Natural killer cell treated with Interleukin-12 subunit alpha and Interleukin-12 subunit beta and Interleukin-15 and Interleukin-18, amount 100 ng/mL, for 72 hours (primary cell): ENCODE measurements at regions not wholly inside any gene's neighbourhood (a gene's known extent, or its start where the extent isn't known, plus 50 kb on each side); places are given as distances from the start of the nearest gene placed in this dataset.

ENCODE experiments used
- ATAC-seq, 2 donors: fragments of 150-1000 bp; cut with Tn5 transposase in 1 of 2; sonication (Bioruptor Pico), chemical (Tn5 transposase) in 1 of 2; 2 replicates each; pipeline ENCODE4 v1.10.0; 2021
- DNase-seq: peaks from one replicate; pipeline ENCODE4 v3.0.0; 2022; ENCODE audit warnings: low spot score
- H3K27ac Mint-ChIP-seq, 2 donors: 1 replicate in 1 of 2; 2 replicates in 1 of 2; pipeline ENCODE4 v1.8.0; 2022; ENCODE audit warnings: mixed read lengths in 2 of 2, mild to moderate bottlenecking in 1 of 2, moderate library complexity in 1 of 2
- H3K27me3 Mint-ChIP-seq, 2 donors: 1 replicate in 1 of 2; 2 replicates in 1 of 2; pipeline ENCODE4 v1.8.0; 2022; ENCODE audit warnings: mixed read lengths in 2 of 2
- H3K36me3 Mint-ChIP-seq: one replicate; pipeline ENCODE4 v1.8.0; 2022; ENCODE audit warnings: mixed read lengths
- H3K4me1 Mint-ChIP-seq, 2 donors: 1 replicate in 1 of 2; 2 replicates in 1 of 2; pipeline ENCODE4 v1.8.0; 2022; ENCODE audit warnings: low read depth in 2 of 2, mixed read lengths in 2 of 2, mild to moderate bottlenecking in 1 of 2
- H3K4me3 Mint-ChIP-seq: one replicate; pipeline ENCODE4 v1.8.0; 2022; ENCODE audit warnings: mixed read lengths
- H3K9me3 Mint-ChIP-seq: 2 replicates; pipeline ENCODE4 v1.8.0; 2022; ENCODE audit warnings: mixed read lengths

DNA sequence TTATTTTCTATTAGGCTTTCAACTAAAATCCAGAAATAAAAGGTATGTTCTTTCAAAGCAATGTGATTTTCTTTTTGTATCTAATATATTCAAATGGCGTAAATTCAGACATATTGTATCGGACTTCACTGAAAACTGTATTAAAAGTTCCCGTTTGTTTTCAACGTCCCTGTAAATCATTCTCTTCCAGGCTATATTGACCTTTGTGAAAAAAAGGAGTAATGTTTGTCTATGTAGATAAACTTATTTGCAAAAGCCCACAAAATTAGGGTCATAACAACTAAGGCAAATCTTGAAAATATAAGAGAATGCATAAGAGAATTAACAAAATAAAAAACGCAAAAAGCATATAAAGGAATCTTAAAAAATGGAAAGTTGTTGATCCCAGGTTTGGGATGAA lies 1492.4 kb downstream of the AACS start:
- Mint-ChIP-seq H3K36me3 (no peaks in the 10 kb centered on the region), H3K9me3 (peaks cover 11% of the 10 kb centered on the region), H3K4me1 (no peaks in the 10 kb centered on the region), H3K27me3 (no peaks in the 10 kb centered on the region), H3K4me3 (no peak overlapping the region), H3K27ac (no peak overlapping the region)
- no peak for DNase-seq
- no peak for ATAC-seq

DNA sequence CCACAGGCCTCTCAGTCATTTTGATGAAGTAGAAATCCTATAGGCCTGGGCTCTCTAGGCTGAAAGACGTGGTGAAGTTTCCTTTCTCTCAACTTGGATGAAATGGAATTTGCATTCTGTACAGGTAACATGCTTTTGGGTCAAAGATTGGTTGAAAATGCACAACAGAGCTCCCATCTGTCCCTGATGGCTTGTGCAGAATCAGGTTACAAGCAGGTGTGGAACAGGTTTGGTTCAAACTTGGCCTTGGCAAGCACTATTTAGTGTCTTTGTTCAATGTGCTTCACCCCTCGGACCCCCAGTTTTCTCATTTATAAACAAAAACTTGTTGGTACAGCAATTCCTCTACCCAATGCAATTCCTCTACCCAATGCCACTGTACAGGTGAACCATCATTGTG lies 1493.0 kb downstream of the AACS start:
- no peak overlapping the region for H3K27ac Mint-ChIP-seq
- H3K36me3 Mint-ChIP-seq = no peaks in the 10 kb centered on the region
- H3K27me3 Mint-ChIP-seq = no peaks in the 10 kb centered on the region
- H3K4me1 Mint-ChIP-seq = no peaks in the 10 kb centered on the region
- DNase-seq = no peak
- peaks cover 14% of the 10 kb centered on the region for H3K9me3 Mint-ChIP-seq
- no peak for ATAC-seq
- H3K4me3 Mint-ChIP-seq = no peak overlapping the region

DNA sequence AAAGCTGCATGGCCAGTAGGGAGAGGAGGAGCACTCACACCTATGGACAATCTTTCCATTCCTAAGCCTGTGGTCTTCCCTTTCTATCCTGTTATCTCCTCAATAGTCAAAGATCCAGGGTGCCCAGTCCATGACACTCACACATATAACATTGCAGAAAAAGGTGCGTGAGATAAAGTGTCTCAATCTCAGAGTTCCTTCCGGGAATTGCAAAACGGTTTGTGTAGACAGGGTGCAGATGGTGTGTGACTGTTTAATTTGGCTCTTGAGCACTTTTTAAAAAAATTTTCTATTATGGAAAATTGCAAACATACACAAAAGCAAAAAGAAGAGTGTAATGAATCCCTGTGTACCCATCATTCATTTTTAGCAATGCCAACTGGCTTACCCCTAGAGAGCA lies 1493.6 kb downstream of the AACS start:
- H3K9me3 Mint-ChIP-seq = peaks cover 19% of the 10 kb centered on the region
- DNase-seq = no peak
- no peak for ATAC-seq
- no peak overlapping the region for H3K27ac Mint-ChIP-seq
- no peaks in the 10 kb centered on the region for H3K4me1 Mint-ChIP-seq
- no peaks in the 10 kb centered on the region for H3K36me3 Mint-ChIP-seq
- H3K27me3 Mint-ChIP-seq = no peaks in the 10 kb centered on the region
- no peak overlapping the region for H3K4me3 Mint-ChIP-seq

DNA sequence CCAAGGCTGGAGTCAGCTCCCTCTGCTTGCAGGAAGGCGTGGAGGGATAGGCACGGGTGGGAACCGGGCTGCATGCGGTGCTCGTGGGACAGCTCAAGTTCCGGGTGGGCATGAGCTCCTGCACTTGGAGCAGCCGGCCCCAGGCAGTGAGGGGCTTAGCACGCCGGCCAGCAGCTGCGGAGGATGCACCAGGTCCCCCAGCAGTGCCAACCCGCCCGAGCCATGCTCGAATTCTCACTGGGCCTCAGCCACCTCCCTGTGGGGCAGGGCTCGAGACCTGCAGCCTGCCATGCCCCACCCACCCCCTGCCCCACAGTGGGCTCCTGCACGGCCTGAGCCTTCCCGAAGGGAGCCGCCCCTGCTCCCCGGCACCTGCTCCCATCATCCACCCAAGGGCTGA lies 1501.8 kb downstream of the AACS start:
- no peak overlapping the region for H3K27ac Mint-ChIP-seq
- ATAC-seq = no peak
- no peaks in the 10 kb centered on the region for H3K36me3 Mint-ChIP-seq
- H3K27me3 Mint-ChIP-seq = no peaks in the 10 kb centered on the region
- no peak overlapping the region for H3K4me3 Mint-ChIP-seq
- H3K9me3 Mint-ChIP-seq = peaks cover 21% of the 10 kb centered on the region
- H3K4me1 Mint-ChIP-seq = no peaks in the 10 kb centered on the region
- DNase-seq = no peak

DNA sequence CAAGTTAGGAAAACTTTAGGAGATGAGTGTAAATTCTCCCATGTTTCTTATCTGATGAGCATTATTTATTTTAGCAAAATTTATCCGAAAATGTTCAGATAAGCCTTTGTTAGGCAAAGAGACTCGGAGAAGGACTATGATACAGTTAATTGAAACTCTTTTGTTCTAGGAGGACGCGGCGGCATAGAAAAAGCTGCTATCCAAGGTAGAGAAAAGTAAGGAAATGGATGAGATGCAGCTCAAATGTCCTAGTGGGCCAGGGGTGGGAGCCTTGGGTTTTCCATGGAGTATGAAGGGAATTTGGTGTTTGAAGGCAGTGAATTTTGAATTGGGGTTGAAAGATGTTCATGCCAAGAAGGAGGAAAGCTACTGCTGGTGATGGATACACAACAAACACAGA lies 1504.5 kb downstream of the AACS start:
- DNase-seq = no peak
- Mint-ChIP-seq H3K4me1 (no peaks in the 10 kb centered on the region), H3K4me3 (no peak overlapping the region), H3K36me3 (no peaks in the 10 kb centered on the region), H3K9me3 (peaks cover 11% of the 10 kb centered on the region), H3K27me3 (no peaks in the 10 kb centered on the region), H3K27ac (no peak overlapping the region)
- no peak for ATAC-seq

DNA sequence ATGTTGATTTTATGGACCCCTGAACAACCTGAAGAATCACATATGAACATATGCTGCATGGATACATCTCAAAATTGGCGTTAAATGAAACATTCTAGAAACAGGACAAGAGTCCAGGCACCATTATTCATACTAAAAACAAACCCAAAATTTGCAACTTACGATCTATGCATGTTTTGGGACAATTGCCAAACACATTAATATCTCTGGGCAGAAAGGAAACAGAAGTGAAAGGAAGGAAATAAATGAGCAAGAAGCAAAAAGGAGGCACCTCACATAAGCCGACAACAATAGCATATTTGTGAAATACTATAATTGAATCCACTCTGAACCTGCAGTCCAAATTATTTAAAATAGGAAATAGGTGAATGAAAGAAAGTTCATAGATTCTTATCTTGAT lies 1505.3 kb downstream of the AACS start:
- H3K4me3 Mint-ChIP-seq = no peak overlapping the region
- H3K27me3 Mint-ChIP-seq = no peaks in the 10 kb centered on the region
- peaks cover 8% of the 10 kb centered on the region for H3K9me3 Mint-ChIP-seq
- ATAC-seq (no peak), DNase-seq (no peak)
- no peaks in the 10 kb centered on the region for H3K36me3 Mint-ChIP-seq
- H3K4me1 Mint-ChIP-seq = no peaks in the 10 kb centered on the region
- no peak overlapping the region for H3K27ac Mint-ChIP-seq

DNA sequence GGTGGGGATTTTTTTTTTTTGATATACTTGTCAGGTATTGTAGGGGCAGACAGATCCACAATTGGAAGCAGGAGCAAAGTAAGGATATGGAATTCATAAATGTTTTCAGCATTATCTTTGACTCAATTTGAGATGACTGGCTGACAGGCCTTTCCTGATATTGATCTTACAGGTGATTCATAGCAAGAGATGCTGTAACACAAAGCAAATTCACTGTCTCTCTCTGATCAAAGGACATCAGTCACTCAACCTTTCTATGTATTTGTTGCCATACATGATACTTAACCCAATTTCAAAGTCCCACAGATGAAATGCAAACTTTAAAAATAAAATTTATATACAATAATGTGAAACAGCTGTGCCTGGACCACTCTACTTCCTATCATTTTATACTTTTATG lies 1506.9 kb downstream of the AACS start:
- Mint-ChIP-seq H3K4me1 (no peaks in the 10 kb centered on the region), H3K27ac (no peak overlapping the region), H3K36me3 (no peaks in the 10 kb centered on the region), H3K27me3 (peaks cover 0 to 9% of the 10 kb centered on the region in 2 donors), H3K4me3 (no peak overlapping the region), H3K9me3 (peaks cover 14% of the 10 kb centered on the region)
- DNase-seq (no peak), ATAC-seq (no peak)

- DNase-seq (no peak), ATAC-seq (no peak)
- H3K27me3 Mint-ChIP-seq = peaks cover 0 to 13% of the 10 kb centered on the region in 2 donors
- H3K4me3 Mint-ChIP-seq = no peak overlapping the region
- H3K36me3 Mint-ChIP-seq = no peaks in the 10 kb centered on the region
- peaks cover 17% of the 10 kb centered on the region for H3K9me3 Mint-ChIP-seq
- H3K27ac Mint-ChIP-seq = no peak overlapping the region
- no peaks in the 10 kb centered on the region for H3K4me1 Mint-ChIP-seq
These were observed 1516.4 kb downstream of the AACS start for GRCh38 chr12:126581655-126582054.

GRCh38 chr12:126582231-126582630 lies 1517.0 kb downstream of the AACS start:
- DNase-seq = no peak
- Mint-ChIP-seq H3K27me3 (peaks cover 0 to 7% of the 10 kb centered on the region in 2 donors), H3K9me3 (peaks cover 16% of the 10 kb centered on the region), H3K27ac (no peak overlapping the region), H3K4me1 (no peaks in the 10 kb centered on the region), H3K4me3 (no peak overlapping the region), H3K36me3 (no peaks in the 10 kb centered on the region)
- no peak for ATAC-seq

DNA sequence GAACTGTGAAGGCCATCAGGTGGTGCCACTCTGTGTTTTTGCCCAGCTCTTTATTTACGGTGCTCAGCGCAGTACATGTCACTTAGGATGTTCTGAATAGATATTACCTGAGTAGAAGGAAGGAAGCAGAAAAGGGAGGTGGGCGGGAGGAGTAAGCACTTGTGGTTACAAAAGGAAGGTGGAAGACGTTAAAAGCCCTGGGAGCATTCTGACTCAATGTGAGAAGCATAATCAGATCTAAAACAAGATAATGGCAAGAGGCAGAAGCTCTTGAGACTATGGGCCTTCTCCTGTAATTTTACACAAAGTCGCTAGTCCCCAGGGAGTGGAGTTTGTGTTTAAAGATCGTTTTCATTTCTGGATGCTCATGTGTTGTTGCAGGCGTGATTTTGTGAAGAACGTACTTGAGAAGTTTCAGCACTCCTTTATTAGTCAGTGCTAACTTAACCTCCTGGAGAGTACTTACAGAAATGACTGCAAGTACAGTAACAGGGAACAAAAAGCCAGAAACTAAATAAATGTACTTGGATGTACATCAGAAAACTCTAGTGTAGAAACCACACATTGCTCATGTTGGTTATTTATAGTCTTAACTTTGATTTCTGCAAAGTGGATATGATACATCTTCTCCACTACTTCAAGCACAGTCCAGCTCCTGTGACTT lies 1523.5 kb downstream of the AACS start:
- H3K4me1 Mint-ChIP-seq = no peaks in the 10 kb centered on the region
- H3K4me3 Mint-ChIP-seq = no peak overlapping the region
- no peaks in the 10 kb centered on the region for H3K27me3 Mint-ChIP-seq
- H3K9me3 Mint-ChIP-seq = peaks cover 9% of the 10 kb centered on the region
- no peak for ATAC-seq
- no peak overlapping the region for H3K27ac Mint-ChIP-seq
- no peak for DNase-seq
- no peaks in the 10 kb centered on the region for H3K36me3 Mint-ChIP-seq

GRCh38 chr12:126591533-126591932 lies 1526.3 kb downstream of the AACS start:
- no peaks in the 10 kb centered on the region for H3K4me1 Mint-ChIP-seq
- ATAC-seq (no peak), DNase-seq (no peak)
- no peaks in the 10 kb centered on the region for H3K36me3 Mint-ChIP-seq
- H3K27ac Mint-ChIP-seq = no peak overlapping the region
- no peak overlapping the region for H3K4me3 Mint-ChIP-seq
- peaks cover 3% of the 10 kb centered on the region for H3K9me3 Mint-ChIP-seq
- no peaks in the 10 kb centered on the region for H3K27me3 Mint-ChIP-seq

GRCh38 chr12:126601184-126602170 lies 1536.2 kb downstream of the AACS start:
- no peaks in the 10 kb centered on the region for H3K4me1 Mint-ChIP-seq
- H3K36me3 Mint-ChIP-seq = no peaks in the 10 kb centered on the region
- no peaks in the 10 kb centered on the region for H3K27me3 Mint-ChIP-seq
- ATAC-seq = no peak
- H3K4me3 Mint-ChIP-seq = no peak overlapping the region
- H3K9me3 Mint-ChIP-seq = peaks cover 11% of the 10 kb centered on the region
- no peak for DNase-seq
- H3K27ac Mint-ChIP-seq = no peak overlapping the region

GRCh38 chr12:126602612-126603011 lies 1537.4 kb downstream of the AACS start:
- Mint-ChIP-seq H3K4me3 (no peak overlapping the region), H3K36me3 (no peaks in the 10 kb centered on the region), H3K27ac (no peak overlapping the region), H3K9me3 (peaks cover 11% of the 10 kb centered on the region), H3K27me3 (no peaks in the 10 kb centered on the region), H3K4me1 (no peaks in the 10 kb centered on the region)
- DNase-seq = no peak
- ATAC-seq = no peak

DNA sequence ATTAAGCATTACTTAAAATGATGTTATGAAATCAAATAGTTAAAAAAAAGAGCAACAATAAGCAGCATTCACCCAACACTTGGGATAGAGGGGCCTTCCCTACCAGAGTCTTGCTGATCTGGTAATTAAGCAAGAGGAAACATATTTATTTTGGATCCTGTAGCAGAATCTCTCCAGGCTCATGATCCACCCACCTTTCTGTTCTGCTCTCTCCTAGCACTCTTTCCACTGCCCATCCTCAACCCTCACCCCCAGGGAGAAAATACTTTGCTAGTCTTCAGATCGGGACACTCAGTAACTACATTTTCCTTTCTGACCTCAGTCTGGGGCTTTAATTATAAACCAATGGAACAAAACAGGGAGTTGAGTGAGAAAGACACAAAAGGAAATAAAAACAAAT lies 1541.9 kb downstream of the AACS start:
- Mint-ChIP-seq H3K27me3 (no peaks in the 10 kb centered on the region), H3K4me1 (no peaks in the 10 kb centered on the region), H3K9me3 (peaks cover 6% of the 10 kb centered on the region), H3K4me3 (no peak overlapping the region), H3K27ac (no peak overlapping the region), H3K36me3 (no peaks in the 10 kb centered on the region)
- DNase-seq (no peak), ATAC-seq (no peak)
